Pancreas (tissue), 10 donors: ENCODE measurements at regions not wholly inside any gene's neighbourhood (a gene's known extent, or its start where the extent isn't known, plus 50 kb on each side); places are given as distances from the start of the nearest gene placed in this dataset.

Experiments
- ATAC-seq, 4 donors: fragments of 200-7000 bp; cut with Tn5 transposase; one replicate each; pipeline versions ENCODE4 v1.8.0 to v1.9.1; 2020; ENCODE audit warnings: mild to moderate bottlenecking in 4 of 4, moderate library complexity in 4 of 4
- DNase-seq, 6 donors: peaks; one replicate each; pipeline ENCODE4 v3.0.0-alpha.2; 2020
- FAIRE-seq: peaks from 2 replicates; lab custom pipeline; 2012; peaks lifted over from hg19 to GRCh38; lab: Jason Lieb, UNC
- H3K27ac ChIP-seq, 4 donors: fragments of 200-600 bp; sonication (generic); 1 replicate in 3 of 4; 2 replicates in 1 of 4; pipeline versions ENCODE4 v1.5.0 to v1.8.0; 2020
- H3K27me3 ChIP-seq, 4 donors: fragments of 200-600 bp; one replicate each; pipeline ENCODE4 v1.8.0; 2021
- H3K36me3 ChIP-seq, 3 donors: fragments of 200-600 bp; sonication (generic) in 1 of 3; one replicate each; pipeline versions ENCODE4 v1.5.0 to v1.8.0; 2020 to 2021
- H3K4me1 ChIP-seq, 3 donors: fragments of 200-600 bp; one replicate each; pipeline ENCODE4 v1.8.0; 2021
- H3K4me3 ChIP-seq, 4 donors: fragments of 200-600 bp; sonication (generic) in 2 of 4; one replicate each; pipeline versions ENCODE4 v1.5.0 to v1.8.0; 2020 to 2021
- H3K9me3 ChIP-seq, 4 donors: fragments of 200-600 bp; one replicate each; pipeline ENCODE4 v1.8.0; 2021
- WGBS, 2 donors: extraction: QIAGEN DNeasy Blood & Tissue Kit; methylation state at CpG; one replicate each; pipeline ENCODE4 v1.1.7; 2013; 5-methylcytosine and 5-hydroxymethylcytosine counted together
- intact Hi-C, 3 donors: fragments of 100-400 bp; cut with DNase I; formaldehyde crosslinking; loops; one replicate each; pipeline versions ENCODE4 v1.11.1 to v1.14.2; 2022
- TF ChIP-seq, protein P1 (sequence below), 4 donors: fragments of 200-600 bp; sonication (generic) in 3 of 4; IDR thresholded peaks; one replicate each; pipeline versions ENCODE4 v1.5.0 to v1.8.0; 2021; ENCODE audit warnings: antibody characterized with exemption in 4 of 4
- donor health status: healthy with polysubstance abuse.
- donor health status: DM: no; HTN: no; CAD: no; lungs with moderate emphysema.
- donor health status: DM: no; HTN: no; CAD: no.
- donor health status: control.
- donor health status: control.
- donor health status: Bipolar disorder and iron deficiency.
- donor health status: DM: yes; HTN: yes; CAD: no.
- donor health status: DM: no; HTN: no; CAD: no.
- donor health status: DM: no; HTN: no; CAD: no.
- donor health status: DM: yes; HTN: yes; CAD: no.

- Histone ChIP-seq H3K27ac (no peak overlapping the region), H3K9me3 (no peaks in the 10 kb centered on the region), H3K4me3 (no peak overlapping the region), H3K4me1 (no peaks in the 10 kb centered on the region), H3K27me3 (no peaks in the 10 kb centered on the region), H3K36me3 (no peaks in the 10 kb centered on the region)
- intact Hi-C loops: no loop called here
- DNase-seq (peak in 2 of 6 donors; percentile 8 to 46), FAIRE-seq (no peak), ATAC-seq (no peak)
- TF ChIP-seq, protein P1, sequence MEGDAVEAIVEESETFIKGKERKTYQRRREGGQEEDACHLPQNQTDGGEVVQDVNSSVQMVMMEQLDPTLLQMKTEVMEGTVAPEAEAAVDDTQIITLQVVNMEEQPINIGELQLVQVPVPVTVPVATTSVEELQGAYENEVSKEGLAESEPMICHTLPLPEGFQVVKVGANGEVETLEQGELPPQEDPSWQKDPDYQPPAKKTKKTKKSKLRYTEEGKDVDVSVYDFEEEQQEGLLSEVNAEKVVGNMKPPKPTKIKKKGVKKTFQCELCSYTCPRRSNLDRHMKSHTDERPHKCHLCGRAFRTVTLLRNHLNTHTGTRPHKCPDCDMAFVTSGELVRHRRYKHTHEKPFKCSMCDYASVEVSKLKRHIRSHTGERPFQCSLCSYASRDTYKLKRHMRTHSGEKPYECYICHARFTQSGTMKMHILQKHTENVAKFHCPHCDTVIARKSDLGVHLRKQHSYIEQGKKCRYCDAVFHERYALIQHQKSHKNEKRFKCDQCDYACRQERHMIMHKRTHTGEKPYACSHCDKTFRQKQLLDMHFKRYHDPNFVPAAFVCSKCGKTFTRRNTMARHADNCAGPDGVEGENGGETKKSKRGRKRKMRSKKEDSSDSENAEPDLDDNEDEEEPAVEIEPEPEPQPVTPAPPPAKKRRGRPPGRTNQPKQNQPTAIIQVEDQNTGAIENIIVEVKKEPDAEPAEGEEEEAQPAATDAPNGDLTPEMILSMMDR (IDR thresholded peaks at IDR 0.05): no peak
- WGBS, 2 donors: 84 to 88% methylated on average over 21 to 22 of the region's 22 CpGs
Measured at GRCh38 chr11:69375316-69376154, 81.6 kb downstream of the MYEOV start.

DNA sequence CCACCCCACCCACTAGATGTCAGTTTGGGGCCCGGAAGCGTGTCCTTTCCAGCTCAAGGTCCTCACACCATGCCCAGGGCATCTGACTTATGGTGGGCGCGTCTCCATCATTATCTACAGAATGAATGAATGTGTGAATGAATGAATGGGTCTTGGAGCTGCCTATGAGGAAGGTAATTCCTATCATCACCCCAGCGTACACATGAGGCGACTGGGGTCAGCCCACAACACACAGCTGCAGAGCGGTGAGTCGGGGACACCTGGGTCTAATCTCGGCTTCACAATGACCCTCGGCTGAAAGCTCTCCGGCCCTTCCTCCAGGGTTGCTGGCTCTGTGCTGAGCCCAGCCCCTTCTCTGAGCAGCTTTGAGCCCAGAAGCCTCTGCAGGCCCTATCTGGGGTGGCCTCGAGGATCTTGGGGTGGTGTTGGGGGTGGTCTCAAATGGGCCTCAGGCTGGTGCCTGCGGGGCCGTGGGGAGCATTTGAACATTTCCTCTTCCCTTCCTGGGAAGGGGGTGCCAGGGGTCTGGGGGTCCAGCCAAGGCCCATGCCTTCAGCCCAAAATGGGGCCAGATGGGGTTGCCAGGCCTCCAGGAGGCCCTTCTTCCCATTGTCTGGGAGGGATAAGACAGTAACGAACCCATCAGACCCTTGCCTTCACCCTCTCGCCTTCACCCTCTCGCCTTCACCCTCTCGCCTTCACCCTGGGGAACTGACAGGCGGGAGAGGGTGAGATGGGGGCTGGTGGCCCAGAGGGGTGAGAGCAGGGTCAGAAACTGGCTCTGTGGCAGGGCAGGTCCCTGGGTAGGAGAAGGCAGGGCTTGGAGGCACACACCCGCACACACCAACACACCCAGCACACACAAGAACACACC, 82.4 kb downstream of the MYEOV start:
- ATAC-seq (peak in 1 of 4 donors; percentile 29), FAIRE-seq (no peak), DNase-seq (no peak)
- H3K27ac ChIP-seq: no peak overlapping the region
- WGBS, 2 donors: 85 to 92% methylated on average over 20 of the region's 20 CpGs
- H3K4me3 ChIP-seq: no peak overlapping the region
- intact Hi-C loops: no loop called here
- H3K4me1 ChIP-seq: no peaks in the 10 kb centered on the region
- TF ChIP-seq, protein P1 (IDR thresholded peaks at IDR 0.05): no peak
- H3K9me3 ChIP-seq: no peaks in the 10 kb centered on the region
- H3K36me3 ChIP-seq: no peaks in the 10 kb centered on the region
- H3K27me3 ChIP-seq: no peaks in the 10 kb centered on the region

GRCh38 chr11:69377029-69377952, 83.3 kb downstream of the MYEOV start:
- TF ChIP-seq, protein P1 (IDR thresholded peaks at IDR 0.05): no peak
- intact Hi-C loops: no loop called here
- no peak for FAIRE-seq
- H3K4me3 ChIP-seq: no peak overlapping the region
- 59 to 72% methylated on average over 54 of the region's 54 CpGs for WGBS, 2 donors
- H3K27ac ChIP-seq: no peak overlapping the region
- no peaks in the 10 kb centered on the region for H3K27me3 ChIP-seq
- ATAC-seq: peak in 1 of 4 donors; percentile 22
- no peaks in the 10 kb centered on the region for H3K36me3 ChIP-seq
- no peaks in the 10 kb centered on the region for H3K4me1 ChIP-seq
- no peaks in the 10 kb centered on the region for H3K9me3 ChIP-seq
- peak in 1 of 6 donors; percentile 30 for DNase-seq

DNA sequence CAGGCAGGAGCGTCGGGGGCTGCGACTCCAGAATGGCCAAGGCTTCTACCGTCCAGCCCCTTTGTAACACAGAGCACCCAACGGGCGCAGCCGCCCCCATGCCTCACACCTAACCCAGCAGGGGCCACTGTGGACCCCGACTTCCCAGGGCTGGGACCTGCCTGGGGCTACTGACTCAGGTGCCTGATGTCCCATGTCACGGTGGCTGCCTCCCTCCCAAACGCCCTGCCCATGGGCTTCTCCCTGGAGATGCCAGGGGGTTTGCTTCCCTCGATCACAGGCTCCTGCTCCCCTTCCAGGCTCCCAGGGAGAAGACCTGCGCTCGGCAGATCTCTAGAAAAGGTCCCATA, 84.0 kb downstream of the MYEOV start:
- WGBS, 2 donors: 74 to 80% methylated on average over 11 to 13 of the region's 13 CpGs
- Histone ChIP-seq H3K9me3 (no peaks in the 10 kb centered on the region), H3K4me1 (no peaks in the 10 kb centered on the region), H3K36me3 (no peaks in the 10 kb centered on the region), H3K4me3 (no peak overlapping the region), H3K27me3 (no peaks in the 10 kb centered on the region), H3K27ac (no peak overlapping the region)
- peak in 1 of 6 donors; percentile 48 for DNase-seq
- no peak for FAIRE-seq
- intact Hi-C loops: no loop called here
- ATAC-seq: no peak
- TF ChIP-seq, protein P1 (IDR thresholded peaks at IDR 0.05): no peak
